Loucy (cell line): ENCODE measurements at regions not wholly inside any gene's neighbourhood (a gene's known extent, or its start where the extent isn't known, plus 50 kb on each side); places are given as distances from the start of the nearest gene placed in this dataset.

Experiments
- EZH2phosphoT487 ChIP-seq: fragments of 200-600 bp; IDR thresholded peaks from 2 replicates; pipeline ENCODE4 v1.6.1; 2018; ENCODE audit warnings: antibody characterized with exemption, mild to moderate bottlenecking, moderate library complexity, borderline replicate concordance
- TF ChIP-seq, protein P1 (sequence below): fragments of 200-600 bp; sonication (generic); conservative IDR thresholded peaks from 2 replicates; pipeline ENCODE4 v1.5.1; 2014; ENCODE audit warnings: mild to moderate bottlenecking, antibody characterized with exemption, low read length

DNA sequence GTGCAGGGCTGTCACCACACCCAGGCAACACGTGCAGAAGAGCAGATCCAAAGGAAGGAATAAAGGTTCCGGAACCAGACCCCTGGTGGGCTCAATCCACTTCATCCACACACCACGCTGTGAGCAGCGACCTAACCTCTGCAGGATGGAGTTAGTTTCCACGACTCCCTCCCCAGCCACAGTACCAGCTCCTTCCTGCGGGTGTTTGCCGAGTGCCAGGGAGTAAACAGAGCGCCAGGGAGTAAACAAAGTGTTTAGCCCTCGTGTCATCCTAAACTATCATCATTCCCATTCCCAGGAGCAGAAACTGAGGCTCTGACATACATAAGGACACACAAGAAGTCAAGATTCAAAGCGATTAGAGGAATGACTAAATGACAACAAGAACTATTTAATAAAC is 261.3 kb downstream of the MN1 start:
- TF ChIP-seq, protein P1, sequence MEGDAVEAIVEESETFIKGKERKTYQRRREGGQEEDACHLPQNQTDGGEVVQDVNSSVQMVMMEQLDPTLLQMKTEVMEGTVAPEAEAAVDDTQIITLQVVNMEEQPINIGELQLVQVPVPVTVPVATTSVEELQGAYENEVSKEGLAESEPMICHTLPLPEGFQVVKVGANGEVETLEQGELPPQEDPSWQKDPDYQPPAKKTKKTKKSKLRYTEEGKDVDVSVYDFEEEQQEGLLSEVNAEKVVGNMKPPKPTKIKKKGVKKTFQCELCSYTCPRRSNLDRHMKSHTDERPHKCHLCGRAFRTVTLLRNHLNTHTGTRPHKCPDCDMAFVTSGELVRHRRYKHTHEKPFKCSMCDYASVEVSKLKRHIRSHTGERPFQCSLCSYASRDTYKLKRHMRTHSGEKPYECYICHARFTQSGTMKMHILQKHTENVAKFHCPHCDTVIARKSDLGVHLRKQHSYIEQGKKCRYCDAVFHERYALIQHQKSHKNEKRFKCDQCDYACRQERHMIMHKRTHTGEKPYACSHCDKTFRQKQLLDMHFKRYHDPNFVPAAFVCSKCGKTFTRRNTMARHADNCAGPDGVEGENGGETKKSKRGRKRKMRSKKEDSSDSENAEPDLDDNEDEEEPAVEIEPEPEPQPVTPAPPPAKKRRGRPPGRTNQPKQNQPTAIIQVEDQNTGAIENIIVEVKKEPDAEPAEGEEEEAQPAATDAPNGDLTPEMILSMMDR, result no peak
- TF ChIP-seq EZH2phosphoT487, result no peak
